OCI-M2 (cell line): ENCODE measurements at regions not wholly inside any gene's neighbourhood (a gene's known extent, or its start where the extent isn't known, plus 50 kb on each side); places are given as distances from the start of the nearest gene placed in this dataset.

Experiments
- DNase-seq: peaks from one replicate; lab custom pipeline; 2025; ENCODE audit not compliant: unreplicated experiment; lab: John Stamatoyannopoulos, UW

DNA sequence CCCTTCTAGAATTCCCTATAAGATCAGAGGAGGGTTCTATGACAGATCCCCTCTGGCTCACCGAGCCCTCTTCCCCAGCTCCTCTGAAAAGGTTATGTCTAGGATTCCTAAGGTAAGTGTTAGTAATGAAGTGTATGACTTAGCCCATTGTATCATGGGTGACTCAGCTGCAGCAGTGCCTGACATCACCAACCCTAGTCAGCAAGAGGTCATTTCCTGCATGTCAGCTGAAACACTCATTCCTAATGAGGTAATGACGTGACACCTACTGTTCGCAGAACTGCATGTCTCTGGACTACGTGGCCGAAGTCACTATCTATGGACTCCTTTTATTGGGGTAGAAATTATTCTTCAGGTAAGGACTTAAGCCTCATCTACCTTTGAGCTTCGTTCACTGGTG, 196.1 kb upstream of the MYT1L start:
- DNase-seq = no peak

DNA sequence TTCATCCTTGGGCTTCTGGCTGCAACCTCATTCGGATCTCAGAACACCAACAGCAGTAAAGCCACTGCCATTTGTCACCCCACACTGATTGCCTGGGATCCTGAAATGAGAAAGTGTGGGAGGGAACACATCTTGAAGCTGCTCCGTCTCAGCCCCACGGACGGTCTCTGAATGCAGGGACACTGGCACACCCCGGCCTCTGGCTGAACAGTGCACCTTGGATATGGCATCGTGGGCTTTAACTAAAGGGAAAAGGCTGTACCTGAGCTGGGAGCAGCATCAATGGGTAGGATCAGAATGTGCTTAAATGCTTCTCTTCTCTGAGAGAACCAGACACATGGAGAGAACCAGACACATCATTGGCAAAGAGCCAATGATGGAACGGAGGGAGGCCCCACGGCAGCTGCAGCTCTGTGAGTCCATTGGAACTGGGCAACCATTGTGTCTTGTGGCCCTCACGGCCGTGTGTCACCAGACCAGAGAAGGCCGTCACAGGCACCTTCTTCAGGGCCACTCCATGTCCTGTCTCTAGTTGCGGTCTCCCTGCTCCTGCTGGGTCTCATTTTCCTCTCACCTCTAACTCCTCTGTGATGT, 193.4 kb upstream of the MYT1L start:
- DNase-seq = no peak

DNA sequence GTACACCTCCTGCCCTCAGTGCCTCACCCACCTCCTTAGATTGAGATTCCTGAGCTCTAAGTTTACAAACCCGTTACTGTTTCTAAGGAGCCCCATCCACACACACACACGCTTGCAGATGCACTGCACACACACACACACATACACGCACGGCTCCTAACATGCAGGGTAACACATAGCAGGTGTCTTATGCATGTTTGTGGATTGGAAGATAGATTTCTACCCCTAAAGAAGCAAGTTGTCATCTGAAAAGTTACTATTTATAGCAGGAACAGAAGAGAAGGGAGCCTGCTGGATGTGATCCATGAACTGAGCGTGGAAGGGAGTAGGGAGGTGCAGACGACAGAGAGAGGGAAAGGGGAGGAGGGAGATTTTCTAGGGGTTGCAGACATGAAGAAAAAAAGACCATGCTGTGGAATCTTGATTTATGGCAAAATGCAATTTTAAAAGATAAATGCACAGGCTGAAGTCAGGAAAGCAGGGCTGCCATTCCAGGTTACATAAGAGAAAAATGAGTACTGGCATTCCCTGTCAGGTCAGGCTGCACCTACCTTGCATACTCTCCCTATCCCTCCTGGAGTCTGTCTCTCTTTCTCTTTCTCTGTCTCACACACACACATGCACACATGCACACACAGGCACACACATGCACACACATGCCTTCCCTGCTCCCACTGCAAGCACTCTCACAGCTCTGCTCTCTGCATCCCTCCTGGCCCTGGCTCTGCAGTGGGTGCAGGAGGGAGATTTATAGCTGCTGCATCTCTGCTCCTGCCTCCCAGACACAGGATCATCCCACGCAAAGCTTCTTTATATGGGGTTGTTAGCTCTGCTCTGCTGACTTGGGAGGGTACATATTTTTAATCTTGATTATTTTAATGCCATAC, 192.6 kb upstream of the MYT1L start:
- DNase-seq = no peak

DNA sequence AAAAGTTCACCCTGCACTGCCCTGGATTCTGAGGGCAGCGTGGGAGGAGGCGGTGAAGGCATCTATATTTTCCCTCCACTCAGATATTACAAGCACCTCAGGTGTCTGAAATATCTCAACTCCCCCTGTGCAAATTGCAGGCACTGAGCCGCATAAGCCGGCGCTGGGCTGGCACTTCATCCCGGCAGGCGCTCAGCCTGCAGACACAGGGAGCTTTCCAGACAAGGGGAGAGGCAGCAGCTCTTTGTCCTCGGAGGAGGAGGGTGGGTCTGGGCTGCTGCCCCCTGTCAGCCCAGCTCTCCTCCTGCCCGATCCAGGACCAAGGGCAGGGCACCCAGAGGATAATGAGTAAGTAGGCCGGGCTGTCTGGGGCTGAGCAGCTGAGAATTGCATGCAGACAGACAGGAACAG, 189.3 kb upstream of the MYT1L start:
- DNase-seq = no peak

DNA sequence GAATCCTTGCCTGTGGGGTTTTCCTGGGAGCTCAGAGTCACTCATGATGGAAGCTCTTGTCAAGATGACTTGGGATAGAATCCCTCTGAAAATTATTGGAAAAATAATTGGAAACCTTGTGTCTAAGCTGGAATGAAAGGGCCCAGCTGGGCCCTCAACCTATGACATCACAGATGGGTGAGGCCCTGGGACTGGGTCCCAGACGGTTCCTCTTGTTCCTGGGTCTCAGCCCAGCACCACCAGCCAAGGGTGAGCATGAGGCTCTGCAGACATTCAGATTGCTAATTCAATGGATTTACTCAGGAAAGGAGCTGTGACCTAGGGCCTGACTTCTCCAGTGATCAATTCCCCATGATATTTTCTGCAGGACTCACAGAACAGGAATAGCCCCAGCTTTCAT, 188.3 kb upstream of the MYT1L start:
- no peak for DNase-seq

- no peak for DNase-seq
These were observed 186.3 kb upstream of the MYT1L start for GRCh38 chr2:2517399-2517798.

- no peak for DNase-seq
These were observed 185.3 kb upstream of the MYT1L start for GRCh38 chr2:2516386-2516785.

GRCh38 chr2:2512931-2513330, 181.9 kb upstream of the MYT1L start:
- DNase-seq = no peak

- no peak for DNase-seq
These were observed 176.4 kb upstream of the MYT1L start for GRCh38 chr2:2507417-2507997.

- DNase-seq = no peak
These were observed 175.5 kb upstream of the MYT1L start for GRCh38 chr2:2506536-2506935.

GRCh38 chr2:2505604-2506003, 174.5 kb upstream of the MYT1L start:
- no peak for DNase-seq

- no peak for DNase-seq
These were observed 172.9 kb upstream of the MYT1L start for GRCh38 chr2:2503864-2504418.

GRCh38 chr2:2502201-2502549, 171.1 kb upstream of the MYT1L start:
- no peak for DNase-seq

- no peak for DNase-seq
These were observed 170.6 kb upstream of the MYT1L start for GRCh38 chr2:2501454-2502200.

GRCh38 chr2:2495606-2496005, 164.5 kb upstream of the MYT1L start:
- DNase-seq = no peak

DNA sequence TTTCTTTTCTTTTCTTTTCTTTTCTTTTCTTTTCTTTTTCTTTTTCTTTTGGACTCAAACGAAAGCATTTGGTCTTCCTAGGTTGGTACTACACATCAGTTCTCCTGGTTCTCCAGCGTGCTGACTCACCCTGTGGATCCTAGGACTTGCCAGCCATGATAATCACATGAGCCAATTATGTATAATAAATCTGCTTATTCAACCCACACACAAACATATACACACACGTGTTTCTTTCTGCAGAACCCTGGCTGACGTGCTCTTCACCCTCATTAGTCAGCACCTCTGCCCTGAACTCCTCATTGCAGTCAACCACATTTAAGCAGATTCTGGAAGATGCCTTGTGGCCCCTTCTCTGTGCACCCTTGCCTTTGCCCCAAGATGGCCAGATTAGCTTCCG, 162.4 kb upstream of the MYT1L start:
- DNase-seq = no peak

DNA sequence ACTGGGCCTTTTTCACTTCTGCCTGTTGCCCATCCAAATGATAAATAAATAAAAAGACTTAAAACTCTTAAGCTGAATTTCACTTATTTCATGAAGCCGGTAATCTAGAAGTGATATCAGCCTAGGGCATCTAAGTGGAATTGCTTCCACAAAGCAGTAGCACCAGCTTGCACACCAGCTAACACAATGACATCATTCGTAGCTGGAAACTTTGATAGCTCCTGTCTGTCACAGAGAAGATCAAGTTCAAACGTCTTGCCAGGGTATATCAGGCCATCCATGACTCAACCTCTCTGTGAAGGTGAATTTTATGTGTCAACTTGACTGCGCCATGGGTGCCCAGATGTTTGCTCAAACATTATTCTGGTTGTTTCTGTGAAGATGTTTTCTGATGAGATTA, 161.7 kb upstream of the MYT1L start:
- no peak for DNase-seq

GRCh38 chr2:2491964-2492363, 160.9 kb upstream of the MYT1L start:
- DNase-seq = no peak

DNA sequence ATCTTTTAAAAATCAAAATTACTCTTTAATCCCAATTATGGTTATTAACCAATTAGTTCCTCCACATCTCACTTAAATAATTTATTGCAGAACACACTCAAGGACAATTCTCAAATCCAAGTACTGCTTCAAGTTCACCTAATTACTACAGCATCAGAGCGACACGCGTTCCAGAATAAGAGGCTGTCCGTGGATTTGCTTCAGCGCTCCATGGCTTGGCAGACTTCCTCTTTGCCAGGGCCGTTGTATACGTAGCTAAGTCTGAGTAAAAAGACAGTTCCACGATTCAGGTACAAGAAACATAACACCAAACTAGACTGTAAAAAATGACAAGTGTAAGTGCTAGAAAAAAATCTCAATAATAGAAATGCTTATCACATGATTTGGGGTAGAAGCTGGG, 153.2 kb upstream of the MYT1L start:
- DNase-seq = no peak

DNA sequence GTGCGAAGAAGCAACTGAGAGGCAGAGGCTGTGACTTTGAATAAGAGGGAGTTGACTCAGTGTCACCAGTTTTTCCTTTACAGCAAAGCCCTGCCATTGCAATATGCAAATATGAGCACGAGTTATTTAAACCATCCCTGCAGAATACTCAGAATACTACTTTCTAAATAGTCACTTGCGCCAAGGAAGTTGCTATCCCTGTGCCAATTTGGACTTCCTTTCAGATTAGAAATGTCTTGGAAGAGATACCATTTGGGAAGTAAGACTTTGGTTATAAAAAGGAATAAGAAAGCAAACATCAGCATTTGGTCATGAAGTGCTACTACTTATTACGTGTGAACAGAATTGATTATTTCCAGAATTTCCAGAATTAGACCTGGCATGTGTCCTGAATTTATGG, 151.8 kb upstream of the MYT1L start:
- DNase-seq = no peak

DNA sequence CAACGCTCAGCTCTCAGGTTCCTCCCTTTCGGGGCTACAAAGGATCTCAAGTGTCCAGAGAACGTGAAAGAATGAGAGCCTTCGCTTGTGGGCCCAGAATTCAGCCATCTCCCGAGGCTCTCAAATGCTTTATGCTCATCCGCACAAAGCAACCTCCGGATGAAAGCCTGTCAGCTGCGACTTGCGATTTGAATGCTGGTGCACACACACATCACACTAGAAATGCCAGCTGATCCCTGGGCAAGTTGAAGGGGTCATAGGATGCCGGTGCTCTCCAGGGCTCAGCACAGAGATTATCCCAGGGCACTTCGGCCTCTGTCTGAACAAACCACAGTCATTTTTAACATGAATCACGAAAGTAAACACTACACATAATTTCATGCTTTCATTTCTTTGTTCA, 141.8 kb upstream of the MYT1L start:
- DNase-seq = no peak
